ENCODE measurements at regions not wholly inside any gene's neighbourhood (a gene's known extent, or its start where the extent isn't known, plus 50 kb on each side); places are given as distances from the start of the nearest gene placed in this dataset.

GRCh38 chr2:128626760-128627511 is 308.3 kb upstream of the HS6ST1 start:
- FAIRE-seq (no peak), ATAC-seq (no peak), DNase-seq (ENCODE audit: extremely low read depth in 1 of 4, low spot score in 3 of 4) (peak in 2 of 4 experiments; percentile 31 to 34)
- no TSS peak for BruUV-seq (replicated peaks)
- Histone ChIP-seq H3K4me1 (replicated peaks in 1 of 2; ENCODE audit: control insufficient read depth in 2 of 2, insufficient read depth in 2 of 2, low read length in 2 of 2) (no peaks in the 10 kb centered on the region), H2AFZ (ENCODE audit: low read depth, low read length) (no peak overlapping the region), H3K9ac (ENCODE audit: insufficient read depth in 1 of 2, low read depth in 2 of 2, low read length in 2 of 2) (no peak overlapping the region), H3K27ac (ENCODE audit: extremely low read depth, low read depth, low read length) (no peak overlapping the region), H4K20me1 (replicated peaks; ENCODE audit: control insufficient read depth, insufficient read depth, low read length) (no peaks in the 10 kb centered on the region; the same call in none of the 2 replicates), H3K36me3 (ENCODE audit: control insufficient read depth, insufficient read depth, low read length) (no peaks in the 10 kb centered on the region), H3K9me3 (replicated peaks; ENCODE audit: control insufficient read depth, insufficient read depth, low read depth, low read length) (no peaks in the 10 kb centered on the region), H3K4me2 (ENCODE audit: insufficient read depth, low read length) (no peak overlapping the region), H3K27me3 (ENCODE audit: control insufficient read depth in 2 of 2, insufficient read depth in 2 of 2, low read length in 2 of 2) (peaks cover 9 to 54% of the 10 kb centered on the region in 2 experiments; a peak in 4 of 5 replicates), H3K4me3 (no peak overlapping the region), H3K79me2 (ENCODE audit: control insufficient read depth, insufficient read depth, low read length) (no peaks in the 10 kb centered on the region), H3K9me1 (ENCODE audit: control insufficient read depth, insufficient read depth, low read length) (no peaks in the 10 kb centered on the region)
- CTCF ChIA-PET (ENCODE audit: low intra/inter-chr PET ratio) = no interaction called here
- POLR2A ChIA-PET = interaction anchor here (0.6 to 0.8 kb wide), 3 partner anchors 9 to 1538 kb away, joined by 3 to 5 read pairs (median 4); no protein-coding TSS in a partner anchor
- under 1% methylated on average over 15 of the region's 20 CpGs for WGBS (ENCODE audit: insufficient coverage, low coverage, missing lambda C conversion rate)
- intact Hi-C loops (cut with micrococcal nuclease) = no loop called here
- in situ Hi-C loops (cut with MboI) = no loop called here
- TF ChIP-seq ZNF584 (CRISPR knock-in tag; IDR thresholded peaks at IDR 0.05; ENCODE audit: low read depth) (no peak), GABPA (tag; conservative IDR thresholded peaks at IDR 0.05; ENCODE audit: low read depth) (no peak), ZNF239 (CRISPR knock-in tag; IDR thresholded peaks at IDR 0.05) (no peak), TCF15 (CRISPR knock-in tag; IDR thresholded peaks at IDR 0.05) (no peak), KAT7 (CRISPR knock-in tag; IDR thresholded peaks at IDR 0.05; ENCODE audit: borderline replicate concordance) (no peak), ATF2 (CRISPR knock-in tag; IDR thresholded peaks at IDR 0.05) (no peak), SMAD4 (CRISPR knock-in tag; conservative IDR thresholded peaks at IDR 0.05) (no peak), OTX1 (CRISPR knock-in tag; IDR thresholded peaks at IDR 0.05) (no peak), RHOXF2B (CRISPR knock-in tag; conservative IDR thresholded peaks at IDR 0.05) (no peak), POLR2H (tag; IDR thresholded peaks at IDR 0.05; ENCODE audit: low read depth) (no peak), KLF13 (tag; IDR thresholded peaks at IDR 0.05; ENCODE audit: borderline replicate concordance, low read depth) (no peak), HNRNPL (IDR thresholded peaks at IDR 0.05; ENCODE audit: low read depth, low read length) (no peak)
